A673 (cell line): ENCODE measurements at regions not wholly inside any gene's neighbourhood (a gene's known extent, or its start where the extent isn't known, plus 50 kb on each side); places are given as distances from the start of the nearest gene placed in this dataset.

Source experiments
- BruUV-seq: library from RNA; stranded (reverse); fragments of 400-500 nt; replicated peaks from 2 replicates; lab custom pipeline; 2021; lab: Mats Ljungman, UMichigan
- CTCF ChIA-PET: fragments of 300-600 bp; sonication (Branson Sonifier 250); formaldehyde crosslinking; loops from one replicate; lab custom pipeline; 2022; ENCODE audit warnings: antibody characterized with exemption; lab: Charles Lee
- POLR2A ChIA-PET: fragments of 300-600 bp; sonication (Branson Sonifier 250); formaldehyde crosslinking; loops from one replicate; lab custom pipeline; 2022; ENCODE audit warnings: antibody characterized with exemption; ENCODE audit not compliant: low non-redundant PET; lab: Charles Lee
- DNase-seq: peaks from one replicate; pipeline ENCODE4 v3.0.0-alpha.2; 2015; ENCODE audit warnings: low spot score
- H3K27ac ChIP-seq: fragments of 200-600 bp; sonication (generic); 2 replicates; pipeline ENCODE4 v1.5.1; 2016; ENCODE audit warnings: mixed run types, low read depth, mild to moderate bottlenecking, mixed read lengths, antibody characterized with exemption, low read length; ENCODE audit not compliant: poor library complexity, severe bottlenecking
- H3K27me3 ChIP-seq: fragments of 200-600 bp; sonication (generic); replicated peaks from 2 replicates; pipeline ENCODE4 v1.6.1; 2017; ENCODE audit warnings: mixed run types, low read depth, mild to moderate bottlenecking, mixed read lengths, antibody characterized with exemption, low read length; ENCODE audit not compliant: insufficient read depth, poor library complexity
- H3K36me3 ChIP-seq: fragments of 200-600 bp; sonication (generic); 2 replicates; pipeline ENCODE4 v1.6.1; 2016; ENCODE audit warnings: mixed run types, mild to moderate bottlenecking, mixed read lengths, antibody characterized with exemption, low read length; ENCODE audit not compliant: insufficient read depth, poor library complexity, severe bottlenecking
- H3K4me1 ChIP-seq: fragments of 200-600 bp; sonication (generic); 2 replicates; pipeline ENCODE4 v1.6.1; 2017; ENCODE audit warnings: mixed run types, mild to moderate bottlenecking, mixed read lengths, antibody characterized with exemption, low read length; ENCODE audit not compliant: insufficient read depth, poor library complexity, severe bottlenecking
- H3K4me3 ChIP-seq: fragments of 200-600 bp; sonication (generic); 2 replicates; pipeline ENCODE4 v1.5.1; 2016; ENCODE audit warnings: low read depth, mixed run types, mild to moderate bottlenecking, mixed read lengths, low read length; ENCODE audit not compliant: poor library complexity, severe bottlenecking
- H3K9me3 ChIP-seq: fragments of 200-600 bp; sonication (generic); 2 replicates; pipeline ENCODE4 v1.6.1; 2016; ENCODE audit warnings: mixed run types, low read depth, mild to moderate bottlenecking, mixed read lengths, antibody characterized with exemption, low read length; ENCODE audit not compliant: poor library complexity, severe bottlenecking
- CTCF ChIP-seq: fragments of 300-800, 200-600 bp; sonication (generic); conservative IDR thresholded peaks from 2 replicates; pipeline ENCODE4 v1.5.1; 2017; ENCODE audit warnings: low read depth, mild to moderate bottlenecking, antibody characterized with exemption, low read length, moderate library complexity, mixed read lengths
- EZH2 ChIP-seq: fragments of 200-600 bp; sonication (generic); IDR thresholded peaks from 2 replicates; pipeline ENCODE4 v1.6.1; 2017; ENCODE audit warnings: borderline replicate concordance, low read depth, mild to moderate bottlenecking, mixed read lengths, antibody characterized with exemption, low read length; ENCODE audit not compliant: poor library complexity, severe bottlenecking
- intact Hi-C: fragments of 100-400 bp; cut with micrococcal nuclease; formaldehyde crosslinking; loops from one replicate; pipeline ENCODE4 v1.10.0; 2022; ENCODE audit not compliant: unreplicated experiment

DNA sequence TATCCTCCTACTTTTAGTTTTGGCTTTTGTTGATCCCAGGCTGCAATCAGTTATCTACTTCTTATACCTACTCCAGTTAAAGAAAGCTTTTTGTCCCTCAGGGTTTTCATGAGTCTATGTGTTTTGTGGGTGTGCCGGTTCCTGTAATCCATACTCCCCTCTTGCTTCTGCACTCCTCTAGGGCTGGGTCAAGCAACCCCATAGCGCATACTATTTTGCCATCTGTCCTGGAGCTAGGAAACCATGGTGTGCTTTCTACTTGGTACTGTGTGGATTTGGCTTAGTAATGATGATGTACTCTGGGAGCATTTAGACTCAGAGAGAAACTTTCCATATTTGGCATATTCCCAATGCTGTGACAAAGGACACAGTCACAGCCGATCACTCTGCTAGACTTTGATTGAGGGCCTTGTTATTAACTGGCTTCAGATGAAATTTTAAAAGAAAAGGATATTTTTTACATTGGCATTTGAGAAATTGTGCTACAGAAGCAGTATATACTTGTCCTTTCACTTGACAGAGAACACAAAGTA is 86.1 kb upstream of the GRXCR1 start:
- ChIA-PET POLR2A (no interaction called here), CTCF (no interaction called here)
- Histone ChIP-seq H3K27ac (no peak overlapping the region), H3K4me3 (no peak overlapping the region), H3K9me3 (peaks cover 9% of the 10 kb centered on the region), H3K36me3 (no peaks in the 10 kb centered on the region), H3K27me3 (no peaks in the 10 kb centered on the region), H3K4me1 (no peaks in the 10 kb centered on the region)
- DNase-seq, result no peak
- TF ChIP-seq EZH2, result no peak
- TF ChIP-seq CTCF, result no peak
- BruUV-seq, result no TSS peak
- intact Hi-C loops, result no loop called here

- TF ChIP-seq EZH2, result no peak
- TF ChIP-seq CTCF, result no peak
- no peaks in the 10 kb centered on the region for H3K4me1 ChIP-seq
- H3K36me3 ChIP-seq, result no peaks in the 10 kb centered on the region
- POLR2A ChIA-PET, result no interaction called here
- CTCF ChIA-PET, result no interaction called here
- BruUV-seq, result no TSS peak
- H3K27ac ChIP-seq, result no peak overlapping the region
- intact Hi-C loops, result no loop called here
- peaks cover 6% of the 10 kb centered on the region for H3K9me3 ChIP-seq
- H3K27me3 ChIP-seq, result no peaks in the 10 kb centered on the region
- DNase-seq, result no peak
- no peak overlapping the region for H3K4me3 ChIP-seq
Observed at GRCh38 chr4:42789041-42789567, 103.4 kb upstream of the GRXCR1 start.

DNA sequence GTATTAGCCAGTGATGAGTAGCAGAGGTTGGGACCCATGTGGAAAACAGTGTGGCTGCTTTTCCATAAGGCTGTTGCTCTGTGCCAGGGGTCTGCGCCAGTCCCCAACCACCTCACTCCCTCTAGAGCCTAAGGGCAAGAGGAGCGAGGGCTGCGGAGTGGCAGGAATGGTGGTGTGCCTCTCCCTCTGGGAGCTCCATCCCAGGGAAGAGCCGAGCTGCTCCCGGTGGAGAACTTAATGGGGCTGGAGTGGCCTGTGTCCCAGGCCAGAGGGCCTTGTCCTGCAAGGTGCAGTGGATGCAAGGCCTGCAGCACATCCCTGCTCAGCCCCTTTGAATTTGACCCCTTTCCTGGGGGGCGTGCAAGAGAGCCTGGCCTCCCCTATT is 105.4 kb upstream of the GRXCR1 start:
- Histone ChIP-seq H3K9me3 (peaks cover 6% of the 10 kb centered on the region), H3K4me1 (no peaks in the 10 kb centered on the region), H3K4me3 (no peak overlapping the region), H3K27me3 (no peaks in the 10 kb centered on the region), H3K27ac (no peak overlapping the region), H3K36me3 (no peaks in the 10 kb centered on the region)
- ChIA-PET POLR2A (no interaction called here), CTCF (no interaction called here)
- no TSS peak for BruUV-seq
- intact Hi-C loops, result no loop called here
- TF ChIP-seq CTCF, result no peak
- no peak for TF ChIP-seq EZH2
- no peak for DNase-seq
